ENCODE measurements at regions not wholly inside any gene's neighbourhood (a gene's known extent, or its start where the extent isn't known, plus 50 kb on each side); places are given as distances from the start of the nearest gene placed in this dataset.
A peak's percentile ranks its signal among the peaks of the same experiment; 100 is the strongest.

DNA sequence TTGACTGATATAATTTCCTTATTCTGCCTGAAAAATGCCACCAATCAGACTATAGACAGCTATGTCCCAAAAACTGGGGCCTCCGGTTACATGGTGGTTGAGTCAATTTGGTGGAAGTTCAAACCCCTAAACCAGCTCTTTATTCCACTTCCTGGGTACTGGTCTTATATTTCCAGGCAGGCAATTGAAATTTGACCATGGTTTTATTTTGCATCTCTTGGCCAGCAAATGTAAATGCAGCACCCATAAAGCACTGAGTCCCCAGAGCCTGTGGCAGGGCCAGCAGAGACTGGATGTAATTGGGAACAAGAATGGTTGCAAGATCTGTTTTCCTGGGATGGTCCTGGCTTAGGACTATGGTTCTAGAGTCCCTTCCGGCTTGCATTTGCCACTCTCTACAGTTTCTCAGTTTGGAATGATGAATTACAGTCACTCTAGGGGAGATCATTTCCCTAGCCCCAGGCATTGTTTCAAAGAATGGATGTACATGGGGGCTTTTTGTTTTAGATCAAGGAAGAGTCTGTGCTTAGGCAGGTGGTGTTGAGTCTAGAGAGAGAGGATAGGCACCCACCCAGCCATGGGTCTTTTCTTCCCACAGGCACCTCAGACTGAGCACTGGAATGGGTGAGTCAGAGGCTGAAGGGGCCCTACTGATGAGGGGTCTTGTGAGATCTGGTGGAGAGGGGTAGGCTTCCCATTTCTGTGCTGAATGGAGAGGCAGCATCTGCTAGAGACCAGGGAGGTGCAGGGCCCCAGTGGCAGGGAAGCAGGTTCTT is 108.4 kb upstream of the CDC42EP3 start:
- DNase-seq, result no peak
- H3K27ac Mint-ChIP-seq, result peak overlapping the region; percentile 1
- H3K4me3 Mint-ChIP-seq, result no peak overlapping the region
- H3K9me3 Mint-ChIP-seq, result peaks cover 8% of the 10 kb centered on the region
- H3K27me3 Mint-ChIP-seq, result no peaks in the 10 kb centered on the region
- H3K4me1 Mint-ChIP-seq, result no peaks in the 10 kb centered on the region
- POLR2A ChIA-PET, result no interaction called here
- CTCF ChIA-PET, result interaction anchor here (0.6 to 1.0 kb wide), 2 partner anchors 14 to 806 kb away, joined by 3 read pairs; no protein-coding TSS in a partner anchor
- no peaks in the 10 kb centered on the region for H3K36me3 Mint-ChIP-seq (ENCODE audit: low read depth)

DNA sequence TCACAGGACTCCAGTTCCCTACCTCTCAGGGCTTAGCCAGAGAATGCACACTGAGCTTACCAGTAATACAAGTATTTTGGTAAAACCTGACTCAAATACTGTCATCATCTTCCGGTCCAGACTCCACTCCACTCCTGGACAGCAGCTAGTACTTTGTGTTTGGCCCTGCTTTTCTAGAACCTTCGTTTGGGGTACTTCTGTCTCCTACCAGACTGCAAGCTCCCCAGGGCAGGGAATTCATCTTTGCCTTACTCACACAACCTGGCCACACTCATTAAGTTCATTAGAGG is 108.9 kb upstream of the CDC42EP3 start:
- ChIA-PET CTCF (interaction anchor here (0.6 kb wide), 1 partner anchor 806 kb away, joined by 3 read pairs; no protein-coding TSS in a partner anchor), POLR2A (no interaction called here)
- no peaks in the 10 kb centered on the region for H3K27me3 Mint-ChIP-seq
- no peak overlapping the region for H3K4me3 Mint-ChIP-seq
- no peaks in the 10 kb centered on the region for H3K36me3 Mint-ChIP-seq (ENCODE audit: low read depth)
- DNase-seq, result no peak
- peaks cover 7% of the 10 kb centered on the region for H3K9me3 Mint-ChIP-seq
- no peak overlapping the region for H3K27ac Mint-ChIP-seq
- H3K4me1 Mint-ChIP-seq, result no peaks in the 10 kb centered on the region

GRCh38 chr2:37781028-37781427 is 109.6 kb upstream of the CDC42EP3 start:
- Mint-ChIP-seq H3K36me3 (ENCODE audit: low read depth) (no peaks in the 10 kb centered on the region), H3K4me3 (no peak overlapping the region), H3K27me3 (no peaks in the 10 kb centered on the region), H3K4me1 (no peaks in the 10 kb centered on the region), H3K9me3 (peaks cover 2% of the 10 kb centered on the region), H3K27ac (no peak overlapping the region)
- DNase-seq, result no peak
- POLR2A ChIA-PET, result no interaction called here
- CTCF ChIA-PET, result no interaction called here

DNA sequence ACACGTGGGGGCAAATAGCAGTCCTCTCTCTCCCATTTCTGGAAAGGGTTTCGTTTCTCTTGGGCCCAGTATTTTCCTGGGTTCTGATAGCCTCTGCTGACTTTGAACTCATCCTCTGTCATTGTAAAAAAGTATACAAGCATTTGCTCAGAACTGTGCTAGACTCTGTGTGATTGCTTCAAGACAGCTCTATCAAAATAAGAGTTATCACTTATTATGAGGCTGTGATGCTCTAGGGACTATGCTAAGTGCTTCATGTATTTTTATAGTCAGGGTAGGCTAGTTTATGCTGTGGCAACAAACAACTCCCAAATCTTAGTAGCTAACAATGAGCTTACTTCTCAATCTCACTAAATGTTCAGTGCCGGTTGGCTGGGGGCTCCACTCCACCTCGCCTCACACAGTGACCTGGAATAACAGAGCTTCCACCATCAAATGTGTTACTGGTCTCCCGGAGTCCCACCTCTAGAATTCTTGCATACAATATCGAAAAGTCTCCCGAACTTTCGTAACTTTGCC is 110.8 kb upstream of the CDC42EP3 start:
- peaks cover 2% of the 10 kb centered on the region for H3K27me3 Mint-ChIP-seq
- ChIA-PET POLR2A (no interaction called here), CTCF (interaction anchor here (0.7 to 0.9 kb wide), 2 partner anchors 43 to 48 kb away, joined by 3 read pairs; no protein-coding TSS in a partner anchor)
- peaks cover 4% of the 10 kb centered on the region for H3K9me3 Mint-ChIP-seq
- no peak overlapping the region for H3K27ac Mint-ChIP-seq
- no peaks in the 10 kb centered on the region for H3K4me1 Mint-ChIP-seq
- H3K36me3 Mint-ChIP-seq (ENCODE audit: low read depth), result peaks cover 2% of the 10 kb centered on the region
- DNase-seq, result no peak
- no peak overlapping the region for H3K4me3 Mint-ChIP-seq

DNA sequence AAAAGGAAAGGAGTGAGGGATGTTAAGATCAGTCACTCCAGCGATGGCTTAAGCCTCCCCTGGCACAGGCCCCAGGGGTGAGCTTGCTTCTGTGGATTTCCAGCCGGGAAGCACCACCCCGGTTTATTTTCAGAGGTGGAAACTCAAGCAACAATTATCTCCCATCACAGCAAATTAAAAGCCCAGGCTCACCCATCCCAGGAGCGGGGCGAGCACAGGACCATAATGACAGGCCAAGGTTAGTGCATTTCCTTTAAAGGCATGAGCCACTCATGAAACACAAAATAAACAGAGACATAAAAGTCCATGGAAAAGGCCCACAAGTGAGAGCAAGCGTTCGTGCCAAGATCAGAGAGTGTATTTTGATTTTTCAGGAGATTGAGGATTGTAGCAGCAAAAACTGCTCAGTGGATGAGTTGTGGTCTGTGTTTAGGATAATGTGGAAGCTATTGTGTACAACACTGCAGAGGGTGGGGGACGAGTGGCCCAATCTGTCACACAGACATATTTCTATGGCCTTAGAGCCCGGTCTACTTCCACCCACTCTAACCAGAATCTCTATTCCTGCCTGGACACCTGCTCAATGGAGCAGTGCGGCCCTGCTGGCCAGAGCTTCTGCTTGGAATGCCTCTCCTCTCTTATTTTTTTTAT is 111.4 kb upstream of the CDC42EP3 start:
- no peak overlapping the region for H3K4me3 Mint-ChIP-seq
- ChIA-PET POLR2A (no interaction called here), CTCF (no interaction called here)
- peaks cover 2% of the 10 kb centered on the region for H3K27me3 Mint-ChIP-seq
- peaks cover 9% of the 10 kb centered on the region for H3K9me3 Mint-ChIP-seq
- H3K36me3 Mint-ChIP-seq (ENCODE audit: low read depth), result peaks cover 6% of the 10 kb centered on the region
- no peak for DNase-seq
- H3K4me1 Mint-ChIP-seq, result no peaks in the 10 kb centered on the region
- no peak overlapping the region for H3K27ac Mint-ChIP-seq

DNA sequence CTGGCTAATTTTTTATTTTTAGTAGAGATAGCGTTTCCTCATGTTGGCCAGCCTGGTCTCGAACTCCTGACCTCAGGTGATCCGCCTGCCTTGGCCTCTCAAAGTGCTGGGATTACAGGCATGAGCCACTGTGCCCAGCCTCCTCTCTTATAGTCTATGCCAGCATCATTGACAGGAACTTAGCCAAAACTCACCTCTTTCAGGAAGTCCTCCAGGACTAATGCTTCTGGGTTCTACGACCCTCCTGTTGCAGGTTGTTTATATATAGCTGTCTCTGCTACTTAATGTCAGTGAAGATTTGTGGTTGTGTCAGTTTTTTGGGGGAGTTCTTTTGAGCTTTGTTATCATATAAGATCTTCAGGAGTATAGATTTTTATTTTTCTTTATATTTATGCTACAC is 112.1 kb upstream of the CDC42EP3 start:
- Mint-ChIP-seq H3K36me3 (ENCODE audit: low read depth) (peaks cover 8% of the 10 kb centered on the region), H3K4me1 (no peaks in the 10 kb centered on the region), H3K27me3 (peaks cover 2% of the 10 kb centered on the region), H3K4me3 (no peak overlapping the region), H3K9me3 (peaks cover 15% of the 10 kb centered on the region), H3K27ac (no peak overlapping the region)
- no peak for DNase-seq
- ChIA-PET POLR2A (no interaction called here), CTCF (no interaction called here)

DNA sequence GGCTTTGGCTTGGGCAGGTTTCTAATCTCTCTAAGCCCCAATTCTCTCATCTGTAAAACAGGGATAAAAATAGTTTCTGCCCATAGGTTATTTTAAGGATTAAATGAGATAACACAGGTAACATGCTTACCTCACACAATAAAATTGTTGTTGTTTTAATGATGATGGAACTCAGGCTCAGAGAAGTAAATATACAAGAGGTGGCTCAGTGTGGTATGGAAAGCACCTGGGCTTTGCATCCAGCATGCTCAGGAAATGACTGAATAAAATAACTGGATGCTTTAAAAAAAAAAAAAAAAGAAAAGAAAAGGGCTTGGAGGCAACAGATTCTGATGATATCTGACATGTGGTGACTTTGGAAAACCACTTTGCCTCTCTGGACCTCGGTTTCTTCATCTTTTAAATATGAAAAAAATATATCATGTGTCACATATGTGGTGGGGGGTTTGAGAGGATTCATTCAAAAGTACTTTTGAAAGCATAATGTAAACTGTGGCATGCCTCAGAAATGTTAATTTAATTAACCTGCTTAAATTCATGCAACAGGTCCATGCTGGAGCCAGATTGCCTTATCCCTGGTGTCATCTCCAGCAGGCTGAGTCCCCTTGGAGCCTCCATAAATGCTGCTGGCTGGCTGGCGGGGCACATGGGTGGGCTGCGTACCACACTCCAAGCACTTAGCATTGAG is 112.8 kb upstream of the CDC42EP3 start:
- Mint-ChIP-seq H3K9me3 (peaks cover 22% of the 10 kb centered on the region), H3K36me3 (ENCODE audit: low read depth) (peaks cover 10% of the 10 kb centered on the region), H3K4me3 (no peak overlapping the region), H3K27me3 (peaks cover 2% of the 10 kb centered on the region), H3K27ac (no peak overlapping the region), H3K4me1 (no peaks in the 10 kb centered on the region)
- POLR2A ChIA-PET, result no interaction called here
- DNase-seq, result no peak
- CTCF ChIA-PET, result no interaction called here

DNA sequence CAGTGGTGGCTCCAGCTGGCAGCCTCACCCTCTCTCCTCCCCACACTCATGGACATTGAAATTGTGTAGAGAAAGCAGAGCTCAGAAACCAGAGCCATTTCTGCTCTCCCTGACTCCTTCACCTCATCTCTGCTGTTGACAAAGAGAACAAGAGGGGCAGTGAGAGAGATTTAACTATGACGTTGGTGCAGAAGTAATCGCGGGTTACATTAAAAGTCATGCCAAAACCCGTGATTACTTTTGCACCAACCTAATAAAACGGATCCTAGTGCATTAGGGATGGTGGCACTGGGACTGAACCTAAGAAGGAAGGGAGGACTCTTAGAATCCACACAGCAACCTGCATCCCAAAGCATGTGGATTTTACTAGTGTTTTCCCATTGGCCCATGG is 113.3 kb upstream of the CDC42EP3 start:
- H3K27me3 Mint-ChIP-seq, result peaks cover 2% of the 10 kb centered on the region
- POLR2A ChIA-PET, result no interaction called here
- peaks cover 10% of the 10 kb centered on the region for H3K36me3 Mint-ChIP-seq (ENCODE audit: low read depth)
- no peak overlapping the region for H3K27ac Mint-ChIP-seq
- CTCF ChIA-PET, result no interaction called here
- no peak overlapping the region for H3K4me3 Mint-ChIP-seq
- no peaks in the 10 kb centered on the region for H3K4me1 Mint-ChIP-seq
- DNase-seq, result no peak
- H3K9me3 Mint-ChIP-seq, result peaks cover 24% of the 10 kb centered on the region

DNA sequence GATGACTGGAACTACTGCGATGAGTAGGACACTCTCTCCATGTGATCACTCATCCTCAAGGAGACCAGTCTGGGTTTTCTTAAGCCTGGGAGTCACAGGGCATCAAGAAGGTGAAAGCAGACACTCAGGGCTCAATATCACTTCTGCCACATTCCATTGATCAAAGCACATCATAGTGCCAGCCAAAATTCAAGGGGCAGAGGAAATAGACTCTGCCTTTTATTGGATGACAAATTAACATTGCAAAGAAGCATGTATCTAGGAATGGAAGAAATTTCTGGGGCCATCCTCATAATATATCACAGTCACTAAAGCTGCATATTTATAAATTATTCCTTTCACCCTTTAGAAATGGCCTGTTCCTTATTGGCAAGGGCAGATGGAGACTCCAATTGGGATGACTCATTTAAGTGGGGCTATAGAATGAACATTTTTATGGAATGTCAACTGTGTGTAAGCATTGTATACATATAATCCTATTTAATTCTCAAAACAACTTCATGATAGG is 114.8 kb upstream of the CDC42EP3 start:
- Mint-ChIP-seq H3K4me3 (no peak overlapping the region), H3K9me3 (peaks cover 22% of the 10 kb centered on the region), H3K27me3 (peaks cover 2% of the 10 kb centered on the region), H3K36me3 (ENCODE audit: low read depth) (peaks cover 10% of the 10 kb centered on the region), H3K27ac (no peak overlapping the region), H3K4me1 (no peaks in the 10 kb centered on the region)
- CTCF ChIA-PET, result no interaction called here
- no peak for DNase-seq
- POLR2A ChIA-PET, result no interaction called here

GRCh38 chr2:37786854-37787253 is 115.4 kb upstream of the CDC42EP3 start:
- no peak overlapping the region for H3K27ac Mint-ChIP-seq
- peaks cover 10% of the 10 kb centered on the region for H3K36me3 Mint-ChIP-seq (ENCODE audit: low read depth)
- CTCF ChIA-PET, result no interaction called here
- H3K4me1 Mint-ChIP-seq, result no peaks in the 10 kb centered on the region
- POLR2A ChIA-PET, result no interaction called here
- no peak overlapping the region for H3K4me3 Mint-ChIP-seq
- H3K27me3 Mint-ChIP-seq, result peaks cover 2% of the 10 kb centered on the region
- no peak for DNase-seq
- H3K9me3 Mint-ChIP-seq, result peaks cover 22% of the 10 kb centered on the region

- H3K9me3 Mint-ChIP-seq, result peaks cover 24% of the 10 kb centered on the region
- CTCF ChIA-PET, result no interaction called here
- H3K27ac Mint-ChIP-seq, result no peak overlapping the region
- peaks cover 10% of the 10 kb centered on the region for H3K36me3 Mint-ChIP-seq (ENCODE audit: low read depth)
- no peak overlapping the region for H3K4me3 Mint-ChIP-seq
- POLR2A ChIA-PET, result no interaction called here
- H3K4me1 Mint-ChIP-seq, result no peaks in the 10 kb centered on the region
- no peak for DNase-seq
- peaks cover 2% of the 10 kb centered on the region for H3K27me3 Mint-ChIP-seq
These were observed 117.3 kb upstream of the CDC42EP3 start for GRCh38 chr2:37788602-37789209.

DNA sequence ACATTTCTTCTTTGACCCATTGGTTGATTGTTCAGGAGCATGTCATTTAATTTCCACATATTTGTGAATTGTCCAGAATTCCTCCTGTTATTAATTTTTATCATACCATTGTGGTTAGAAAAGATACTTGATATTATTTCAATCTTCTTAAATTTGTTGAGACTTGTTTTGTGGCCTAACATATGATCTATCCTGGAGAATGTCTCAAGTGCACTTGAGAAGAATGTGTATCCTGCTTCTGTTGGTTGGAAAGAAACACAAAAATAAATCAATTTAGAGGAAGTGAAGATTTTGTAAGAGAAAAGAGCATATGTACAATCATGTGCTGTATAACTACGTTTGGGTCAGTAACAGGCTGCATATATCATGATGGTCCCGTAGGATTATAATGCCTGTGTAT is 118.6 kb upstream of the CDC42EP3 start:
- H3K27me3 Mint-ChIP-seq, result peaks cover 2% of the 10 kb centered on the region
- ChIA-PET POLR2A (no interaction called here), CTCF (interaction anchor here (0.7 kb wide), 2 partner anchors 1428 to 1455 kb away, joined by 3 read pairs; no protein-coding TSS in a partner anchor)
- H3K9me3 Mint-ChIP-seq, result peaks cover 24% of the 10 kb centered on the region
- H3K36me3 Mint-ChIP-seq (ENCODE audit: low read depth), result peaks cover 10% of the 10 kb centered on the region
- no peaks in the 10 kb centered on the region for H3K4me1 Mint-ChIP-seq
- H3K4me3 Mint-ChIP-seq, result no peak overlapping the region
- DNase-seq, result no peak
- no peak overlapping the region for H3K27ac Mint-ChIP-seq

DNA sequence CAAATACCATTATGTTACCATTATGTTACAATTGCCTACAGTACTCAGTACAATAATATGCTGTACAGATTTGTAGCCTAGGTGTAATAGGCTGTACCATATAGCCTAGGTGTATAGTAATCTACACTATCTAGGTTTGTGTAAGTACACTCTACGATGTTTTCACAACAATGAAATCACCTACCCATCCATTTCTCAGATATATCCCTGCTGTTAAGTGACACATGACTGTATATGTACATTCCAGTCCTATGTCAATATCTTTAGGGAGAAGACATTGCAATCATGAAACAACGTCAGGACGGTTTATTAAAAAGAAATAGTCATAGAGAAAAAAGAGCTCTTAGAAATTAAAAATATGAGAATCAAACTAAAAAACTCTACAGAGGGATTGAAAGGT is 119.0 kb upstream of the CDC42EP3 start:
- CTCF ChIA-PET, result interaction anchor here (0.7 kb wide), 2 partner anchors 1428 to 1455 kb away, joined by 3 read pairs; no protein-coding TSS in a partner anchor
- peaks cover 2% of the 10 kb centered on the region for H3K27me3 Mint-ChIP-seq
- no peaks in the 10 kb centered on the region for H3K4me1 Mint-ChIP-seq
- H3K9me3 Mint-ChIP-seq, result peaks cover 24% of the 10 kb centered on the region
- H3K4me3 Mint-ChIP-seq, result no peak overlapping the region
- no peak for DNase-seq
- no peak overlapping the region for H3K27ac Mint-ChIP-seq
- peaks cover 10% of the 10 kb centered on the region for H3K36me3 Mint-ChIP-seq (ENCODE audit: low read depth)
- POLR2A ChIA-PET, result no interaction called here

All from activated CD4-positive, alpha-beta T cell treated with anti-CD3 and anti-CD28 coated beads, Interleukin-2, amount 10 ng/mL, durations not matched to agents 7 days and 5 days (primary cell).